OCI-LY7 (cell line): ENCODE measurements at regions not wholly inside any gene's neighbourhood (a gene's known extent, or its start where the extent isn't known, plus 50 kb on each side); places are given as distances from the start of the nearest gene placed in this dataset.

Experiments
- BruUV-seq: library from RNA; stranded (reverse); fragments of 400-500 nt; replicated peaks from 2 replicates; lab custom pipeline; 2021; lab: Mats Ljungman, UMichigan
- CTCF ChIA-PET: fragments of 300-600 bp; sonication (Branson Sonifier 250); formaldehyde crosslinking; loops from one replicate; lab custom pipeline; 2022; ENCODE audit warnings: antibody characterized with exemption; ENCODE audit not compliant: unreplicated experiment; lab: Charles Lee
- POLR2A ChIA-PET: fragments of 300-600 bp; sonication (Branson Sonifier 250); formaldehyde crosslinking; loops from one replicate; lab custom pipeline; 2022; ENCODE audit warnings: antibody characterized with exemption; lab: Charles Lee
- DNase-seq: peaks from one replicate; pipeline ENCODE4 v3.0.0-alpha.2; 2015; ENCODE audit warnings: low spot score
- H2AFZ ChIP-seq: fragments of 200-600 bp; sonication (generic), shearing (Covaris generic); 2 replicates; pipeline ENCODE4 v1.6.1; 2014; ENCODE audit warnings: mild to moderate bottlenecking, antibody characterized with exemption, low read length, moderate library complexity
- H3K27ac ChIP-seq: fragments of 200-600 bp; sonication (generic); 2 replicates; pipeline ENCODE4 v1.5.1; 2014; ENCODE audit warnings: mixed run types, low read depth, mild to moderate bottlenecking, moderate library complexity, low read length, inconsistent platforms; ENCODE audit not compliant: poor library complexity, severe bottlenecking
- H3K36me3 ChIP-seq: fragments of 200-600 bp; sonication (generic); 2 replicates; pipeline ENCODE4 v1.6.1; 2014; ENCODE audit warnings: mild to moderate bottlenecking, antibody characterized with exemption, low read length, moderate library complexity, mixed read lengths; ENCODE audit not compliant: insufficient read depth
- H3K4me1 ChIP-seq: fragments of 200-600 bp; sonication (generic); 2 replicates; pipeline ENCODE4 v1.5.1; 2014; ENCODE audit warnings: mild to moderate bottlenecking, low read length; ENCODE audit not compliant: insufficient read depth, poor library complexity, severe bottlenecking
- H3K4me2 ChIP-seq: fragments of 200-600 bp; sonication (generic); 2 replicates; pipeline ENCODE4 v1.6.1; 2014; ENCODE audit warnings: mild to moderate bottlenecking, low read length
- H3K4me3 ChIP-seq: fragments of 200-600 bp; sonication (generic); 2 replicates; pipeline ENCODE4 v1.5.1; 2014; ENCODE audit warnings: mild to moderate bottlenecking, low read depth, low read length; ENCODE audit not compliant: poor library complexity, severe bottlenecking
- H3K79me2 ChIP-seq: fragments of 200-600 bp; sonication (generic); 2 replicates; pipeline ENCODE4 v1.6.1; 2016; ENCODE audit warnings: low read depth, mild to moderate bottlenecking, low read length, moderate library complexity, mixed read lengths; ENCODE audit not compliant: insufficient read depth
- H3K9me2 ChIP-seq: fragments of 200-600 bp; sonication (generic); 2 replicates; pipeline ENCODE4 v1.6.1; 2016; ENCODE audit warnings: mild to moderate bottlenecking, low read length, mixed read lengths; ENCODE audit not compliant: insufficient read depth
- H3K9me3 ChIP-seq: fragments of 200-600 bp; sonication (generic); 2 replicates; pipeline ENCODE4 v1.6.1; 2014; ENCODE audit warnings: mild to moderate bottlenecking, mixed run types, low read length, mixed read lengths
- H4K20me1 ChIP-seq: fragments of 200-600 bp; sonication (generic); 2 replicates; pipeline ENCODE4 v1.6.1; 2014; ENCODE audit warnings: mild to moderate bottlenecking, antibody characterized with exemption, low read length, moderate library complexity, mixed read lengths; ENCODE audit not compliant: insufficient read depth
- EZH2phosphoT487 ChIP-seq: fragments of 200-600 bp; sonication (generic); IDR thresholded peaks from 2 replicates; pipeline ENCODE4 v1.6.1; 2018; ENCODE audit warnings: low read depth, borderline replicate concordance, mild to moderate bottlenecking, mixed run types, antibody characterized with exemption, low read length, moderate library complexity, mixed read lengths
- intact Hi-C: fragments of 100-400 bp; cut with micrococcal nuclease; formaldehyde crosslinking; loops from one replicate; pipeline ENCODE4 v1.10.0; 2022; ENCODE audit not compliant: unreplicated experiment
- TF ChIP-seq, protein P1 (sequence below): fragments of 200-600 bp; sonication (generic); conservative IDR thresholded peaks from 2 replicates; pipeline ENCODE4 v1.5.1; 2014; ENCODE audit warnings: mild to moderate bottlenecking, antibody characterized with exemption, low read length, moderate library complexity, mixed read lengths

- Histone ChIP-seq H3K9me2 (no peaks in the 10 kb centered on the region), H3K79me2 (no peaks in the 10 kb centered on the region), H3K4me2 (no peak overlapping the region), H3K4me1 (no peaks in the 10 kb centered on the region), H3K9me3 (no peaks in the 10 kb centered on the region), H2AFZ (no peak overlapping the region), H3K4me3 (no peak overlapping the region), H4K20me1 (no peaks in the 10 kb centered on the region), H3K36me3 (no peaks in the 10 kb centered on the region), H3K27ac (no peak overlapping the region)
- no peak for TF ChIP-seq EZH2phosphoT487
- TF ChIP-seq, protein P1, sequence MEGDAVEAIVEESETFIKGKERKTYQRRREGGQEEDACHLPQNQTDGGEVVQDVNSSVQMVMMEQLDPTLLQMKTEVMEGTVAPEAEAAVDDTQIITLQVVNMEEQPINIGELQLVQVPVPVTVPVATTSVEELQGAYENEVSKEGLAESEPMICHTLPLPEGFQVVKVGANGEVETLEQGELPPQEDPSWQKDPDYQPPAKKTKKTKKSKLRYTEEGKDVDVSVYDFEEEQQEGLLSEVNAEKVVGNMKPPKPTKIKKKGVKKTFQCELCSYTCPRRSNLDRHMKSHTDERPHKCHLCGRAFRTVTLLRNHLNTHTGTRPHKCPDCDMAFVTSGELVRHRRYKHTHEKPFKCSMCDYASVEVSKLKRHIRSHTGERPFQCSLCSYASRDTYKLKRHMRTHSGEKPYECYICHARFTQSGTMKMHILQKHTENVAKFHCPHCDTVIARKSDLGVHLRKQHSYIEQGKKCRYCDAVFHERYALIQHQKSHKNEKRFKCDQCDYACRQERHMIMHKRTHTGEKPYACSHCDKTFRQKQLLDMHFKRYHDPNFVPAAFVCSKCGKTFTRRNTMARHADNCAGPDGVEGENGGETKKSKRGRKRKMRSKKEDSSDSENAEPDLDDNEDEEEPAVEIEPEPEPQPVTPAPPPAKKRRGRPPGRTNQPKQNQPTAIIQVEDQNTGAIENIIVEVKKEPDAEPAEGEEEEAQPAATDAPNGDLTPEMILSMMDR = no peak
- no peak for DNase-seq
- CTCF ChIA-PET = no interaction called here
- POLR2A ChIA-PET = interaction anchor here (0.5 kb wide), 1 partner anchor 1087 kb away, joined by 3 read pairs; no protein-coding TSS in a partner anchor
- no TSS peak for BruUV-seq
- intact Hi-C loops = no loop called here
Observed at GRCh38 chr7:52501696-52502095, 533.7 kb upstream of the POM121L12 start.

GRCh38 chr7:52500841-52501240, 534.6 kb upstream of the POM121L12 start:
- no peaks in the 10 kb centered on the region for H3K79me2 ChIP-seq
- no peaks in the 10 kb centered on the region for H3K36me3 ChIP-seq
- no peak overlapping the region for H3K4me3 ChIP-seq
- BruUV-seq = no TSS peak
- TF ChIP-seq, protein P1 = no peak
- no peak for TF ChIP-seq EZH2phosphoT487
- ChIA-PET CTCF (no interaction called here), POLR2A (no interaction called here)
- H2AFZ ChIP-seq = no peak overlapping the region
- H3K4me1 ChIP-seq = no peaks in the 10 kb centered on the region
- H4K20me1 ChIP-seq = no peaks in the 10 kb centered on the region
- H3K4me2 ChIP-seq = peak overlapping the region; percentile 4; the same call in 1 of the 2 replicates
- H3K9me2 ChIP-seq = no peaks in the 10 kb centered on the region
- intact Hi-C loops = no loop called here
- DNase-seq = no peak
- H3K9me3 ChIP-seq = no peaks in the 10 kb centered on the region
- H3K27ac ChIP-seq = no peak overlapping the region

DNA sequence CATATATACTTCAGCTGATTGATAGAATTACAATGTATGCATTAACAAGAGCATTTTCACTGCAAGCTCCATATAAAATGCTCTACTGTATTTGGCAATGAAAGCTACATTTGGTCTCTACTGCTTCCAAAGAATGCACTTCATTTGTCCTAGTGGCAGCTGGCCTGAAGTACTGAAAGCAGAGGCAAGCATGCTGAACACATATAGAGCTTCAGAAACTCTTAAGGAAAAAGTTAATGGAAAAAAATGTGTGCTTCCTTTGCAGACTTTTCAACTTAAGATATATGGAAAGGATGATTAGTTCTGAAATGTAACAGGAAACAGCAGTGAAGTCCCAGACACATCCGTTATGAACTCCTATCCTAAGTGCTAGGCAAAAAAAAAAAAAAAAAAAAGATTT, 537.1 kb upstream of the POM121L12 start:
- no TSS peak for BruUV-seq
- DNase-seq = no peak

More for the DNA sequence above, 537.1 kb upstream of the POM121L12 start:
- ChIA-PET CTCF (no interaction called here), POLR2A (no interaction called here)
- no peaks in the 10 kb centered on the region for H4K20me1 ChIP-seq
- TF ChIP-seq, protein P1 = no peak
- TF ChIP-seq EZH2phosphoT487 = no peak
- H3K4me2 ChIP-seq = no peak overlapping the region
- no peaks in the 10 kb centered on the region for H3K9me2 ChIP-seq
- no peak overlapping the region for H3K4me3 ChIP-seq
- no peaks in the 10 kb centered on the region for H3K36me3 ChIP-seq
- no peak overlapping the region for H3K27ac ChIP-seq
- intact Hi-C loops = no loop called here
- no peaks in the 10 kb centered on the region for H3K9me3 ChIP-seq
- no peak overlapping the region for H2AFZ ChIP-seq
- no peaks in the 10 kb centered on the region for H3K4me1 ChIP-seq
- no peaks in the 10 kb centered on the region for H3K79me2 ChIP-seq
